SHP77 treated with DMSO at 0.1 percent for 48 hours (cell line): ENCODE measurements at regions not wholly inside any gene's neighbourhood (a gene's known extent, or its start where the extent isn't known, plus 50 kb on each side); places are given as distances from the start of the nearest gene placed in this dataset.

ENCODE experiments used
- DNase-seq: peaks from one replicate; lab custom pipeline; 2025; lab: John Stamatoyannopoulos, UW

- no peak for DNase-seq
These were observed 1384.6 kb downstream of the MRPL39 start for GRCh38 chr21:24222676-24223075.

- no peak for DNase-seq
These were observed 1386.8 kb downstream of the MRPL39 start for GRCh38 chr21:24220446-24220845.

- DNase-seq: no peak
These were observed 1390.1 kb downstream of the MRPL39 start for GRCh38 chr21:24217151-24217550.

- no peak for DNase-seq
These were observed 1397.2 kb downstream of the MRPL39 start for GRCh38 chr21:24210130-24210529.

- no peak for DNase-seq
These were observed 1398.6 kb downstream of the MRPL39 start for GRCh38 chr21:24208562-24209260.

GRCh38 chr21:24205319-24205718 is 1402.0 kb downstream of the MRPL39 start:
- DNase-seq: no peak

GRCh38 chr21:24204641-24205040 is 1402.6 kb downstream of the MRPL39 start:
- no peak for DNase-seq

GRCh38 chr21:24200052-24200451 is 1407.2 kb downstream of the MRPL39 start:
- no peak for DNase-seq

- DNase-seq: no peak
These were observed 1409.4 kb downstream of the MRPL39 start for GRCh38 chr21:24197923-24198322.

GRCh38 chr21:24197132-24197643 is 1410.1 kb downstream of the MRPL39 start:
- DNase-seq: no peak

GRCh38 chr21:24188506-24188905 is 1418.8 kb downstream of the MRPL39 start:
- DNase-seq: no peak

GRCh38 chr21:24183077-24183476 is 1424.2 kb downstream of the MRPL39 start:
- DNase-seq: no peak

GRCh38 chr21:24179110-24179509 is 1428.2 kb downstream of the MRPL39 start:
- DNase-seq: no peak

- DNase-seq: no peak
These were observed 1432.2 kb downstream of the MRPL39 start for GRCh38 chr21:24175106-24175505.

- no peak for DNase-seq
These were observed 1435.5 kb downstream of the MRPL39 start for GRCh38 chr21:24171736-24172135.

- DNase-seq: no peak
These were observed 1443.7 kb downstream of the MRPL39 start for GRCh38 chr21:24163539-24163938.

GRCh38 chr21:24160528-24160927 is 1446.8 kb downstream of the MRPL39 start:
- no peak for DNase-seq

- DNase-seq: no peak
These were observed 1454.1 kb downstream of the MRPL39 start for GRCh38 chr21:24153137-24153536.

GRCh38 chr21:24150753-24151152 is 1456.5 kb downstream of the MRPL39 start:
- no peak for DNase-seq

- DNase-seq: no peak
These were observed 1458.8 kb downstream of the MRPL39 start for GRCh38 chr21:24148461-24148860.

- no peak for DNase-seq
These were observed 1459.6 kb downstream of the MRPL39 start for GRCh38 chr21:24147674-24148073.

- DNase-seq: no peak
These were observed 1476.2 kb downstream of the MRPL39 start for GRCh38 chr21:24131056-24131455.

GRCh38 chr21:24127651-24128050 is 1479.6 kb downstream of the MRPL39 start:
- no peak for DNase-seq

GRCh38 chr21:24123785-24124184 is 1483.5 kb downstream of the MRPL39 start:
- DNase-seq: no peak
